ENCODE measurements at regions not wholly inside any gene's neighbourhood (a gene's known extent, or its start where the extent isn't known, plus 50 kb on each side); places are given as distances from the start of the nearest gene placed in this dataset.

GRCh38 chr11:38582756-38583155 lies 1984.7 kb upstream of the RAG2 start:
- ATAC-seq (no peak), DNase-seq (no peak)
- POLR2A ChIA-PET: no interaction called here
- Mint-ChIP-seq H3K27ac (no peak overlapping the region), H3K9me3 (peaks cover 10% of the 10 kb centered on the region), H3K27me3 (no peaks in the 10 kb centered on the region), H3K36me3 (ENCODE audit: low read depth) (no peaks in the 10 kb centered on the region), H3K4me3 (no peak overlapping the region), H3K4me1 (ENCODE audit: low read depth) (no peaks in the 10 kb centered on the region)
- CTCF ChIA-PET: no interaction called here
- no peak for TF ChIP-seq CTCF (IDR thresholded peaks at IDR 0.05)
- intact Hi-C loops (cut with micrococcal nuclease): no loop called here

GRCh38 chr11:38582151-38582550 lies 1984.1 kb upstream of the RAG2 start:
- ATAC-seq (no peak), DNase-seq (no peak)
- peaks cover 10% of the 10 kb centered on the region for H3K9me3 Mint-ChIP-seq
- ChIA-PET POLR2A (no interaction called here), CTCF (no interaction called here)
- no peak overlapping the region for H3K4me3 Mint-ChIP-seq
- H3K27me3 Mint-ChIP-seq: no peaks in the 10 kb centered on the region
- TF ChIP-seq CTCF (IDR thresholded peaks at IDR 0.05): no peak
- no peaks in the 10 kb centered on the region for H3K36me3 Mint-ChIP-seq (ENCODE audit: low read depth)
- intact Hi-C loops (cut with micrococcal nuclease): no loop called here
- H3K27ac Mint-ChIP-seq: no peak overlapping the region
- no peaks in the 10 kb centered on the region for H3K4me1 Mint-ChIP-seq (ENCODE audit: low read depth)

DNA sequence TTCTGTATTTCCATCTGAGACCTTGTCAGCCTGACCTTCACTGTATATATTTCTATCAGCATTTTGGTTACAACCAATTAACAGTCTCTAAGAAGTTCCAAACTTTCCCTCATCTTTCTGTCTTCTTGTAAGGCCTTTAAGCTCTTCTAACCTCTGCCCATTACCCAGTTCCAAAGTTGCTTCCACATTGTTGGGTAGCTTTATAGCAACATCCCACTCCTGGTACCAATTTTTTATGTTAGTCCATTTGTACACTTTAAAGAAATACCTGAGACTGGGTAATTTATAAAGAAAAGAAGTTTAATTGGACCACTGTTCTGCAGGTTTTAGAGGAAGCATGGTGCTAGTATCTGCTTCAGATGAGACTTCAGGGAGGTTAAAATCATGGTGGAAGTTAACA lies 1979.7 kb upstream of the RAG2 start:
- Mint-ChIP-seq H3K27me3 (no peaks in the 10 kb centered on the region), H3K27ac (no peak overlapping the region), H3K4me1 (ENCODE audit: low read depth) (no peaks in the 10 kb centered on the region), H3K36me3 (ENCODE audit: low read depth) (no peaks in the 10 kb centered on the region), H3K4me3 (no peak overlapping the region), H3K9me3 (peaks cover 11% of the 10 kb centered on the region)
- intact Hi-C loops (cut with micrococcal nuclease): no loop called here
- no peak for TF ChIP-seq CTCF (IDR thresholded peaks at IDR 0.05)
- ATAC-seq: no peak
- ChIA-PET POLR2A (no interaction called here), CTCF (no interaction called here)
- DNase-seq: no peak

DNA sequence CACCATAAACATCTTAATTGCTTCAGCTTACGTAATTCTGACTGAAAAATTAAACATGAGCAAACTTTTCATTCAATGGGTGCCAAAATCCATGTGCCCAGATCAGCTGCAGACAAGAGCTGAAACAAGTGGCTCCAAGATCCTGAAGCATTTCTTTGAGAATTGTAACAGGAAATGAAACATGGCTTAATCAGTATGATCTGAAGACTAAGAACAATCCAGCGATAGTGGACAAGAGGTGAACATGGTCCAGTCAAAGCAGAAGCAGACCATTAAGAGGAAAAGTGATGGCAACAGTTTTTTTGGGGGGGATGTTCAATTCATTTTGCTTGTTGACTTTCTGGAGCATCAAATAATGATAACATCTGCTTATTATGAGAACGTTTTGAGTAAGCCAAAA lies 1964.5 kb upstream of the RAG2 start:
- Mint-ChIP-seq H3K9me3 (no peaks in the 10 kb centered on the region), H3K36me3 (ENCODE audit: low read depth) (no peaks in the 10 kb centered on the region), H3K27ac (no peak overlapping the region), H3K4me1 (ENCODE audit: low read depth) (no peaks in the 10 kb centered on the region), H3K4me3 (no peak overlapping the region), H3K27me3 (no peaks in the 10 kb centered on the region)
- CTCF ChIA-PET: no interaction called here
- intact Hi-C loops (cut with micrococcal nuclease): no loop called here
- DNase-seq (no peak), ATAC-seq (no peak)
- POLR2A ChIA-PET: no interaction called here
- no peak for TF ChIP-seq CTCF (IDR thresholded peaks at IDR 0.05)

- Mint-ChIP-seq H3K4me3 (no peak overlapping the region), H3K4me1 (ENCODE audit: low read depth) (no peaks in the 10 kb centered on the region), H3K36me3 (ENCODE audit: low read depth) (no peaks in the 10 kb centered on the region), H3K27me3 (no peaks in the 10 kb centered on the region), H3K27ac (no peak overlapping the region), H3K9me3 (peaks cover 7% of the 10 kb centered on the region)
- intact Hi-C loops (cut with micrococcal nuclease): no loop called here
- ATAC-seq (no peak), DNase-seq (no peak)
- CTCF ChIA-PET: no interaction called here
- TF ChIP-seq CTCF (IDR thresholded peaks at IDR 0.05): no peak
- POLR2A ChIA-PET: no interaction called here
These were observed 1955.1 kb upstream of the RAG2 start for GRCh38 chr11:38553148-38553547.

All from activated CD8-positive, alpha-beta T cell treated with anti-CD3 and anti-CD28 coated beads for 36 hours (primary cell).